Mesenchymal stem cell (in vitro differentiated cells and primary cell): ENCODE measurements at regions not wholly inside any gene's neighbourhood (a gene's known extent, or its start where the extent isn't known, plus 50 kb on each side); places are given as distances from the start of the nearest gene placed in this dataset.

Experiments
- DNase-seq: peaks from one replicate; pipeline ENCODE4 v3.0.0-alpha.2; 2013
- H2AFZ ChIP-seq: one replicate; pipeline ENCODE4 v1.6.1; 2013; ENCODE audit warnings: low read depth, mild to moderate bottlenecking, control low read depth, inconsistent platforms, low read length, moderate library complexity
- H2AK5ac ChIP-seq: 2 replicates; pipeline ENCODE4 v1.6.1; 2013; ENCODE audit warnings: low read length, moderate library complexity, mild to moderate bottlenecking, inconsistent platforms; ENCODE audit not compliant: severe bottlenecking
- H2BK120ac ChIP-seq: one replicate; pipeline ENCODE4 v1.6.1; 2013; ENCODE audit warnings: low read depth, mild to moderate bottlenecking, inconsistent platforms, low read length, moderate library complexity
- H2BK12ac ChIP-seq, 2 experiments: one replicate each; pipeline ENCODE4 v1.6.1; 2013; ENCODE audit warnings: inconsistent platforms in 2 of 2, low read length in 2 of 2, mild to moderate bottlenecking in 2 of 2, moderate library complexity in 2 of 2, control low read depth in 1 of 2
- H2BK15ac ChIP-seq: one replicate; pipeline ENCODE4 v1.6.1; 2013; ENCODE audit warnings: mild to moderate bottlenecking, low read depth, inconsistent platforms; ENCODE audit not compliant: poor library complexity, severe bottlenecking
- H2BK5ac ChIP-seq: 2 replicates; pipeline ENCODE4 v1.6.1; 2013; ENCODE audit warnings: low read depth, mild to moderate bottlenecking, low read length, control low read depth, inconsistent platforms; ENCODE audit not compliant: poor library complexity, severe bottlenecking
- H3K14ac ChIP-seq, 2 experiments: one replicate each; pipeline ENCODE4 v1.6.1; 2013; ENCODE audit warnings: inconsistent platforms in 2 of 2, low read length in 2 of 2, control low read depth in 1 of 2, mild to moderate bottlenecking in 1 of 2, moderate library complexity in 1 of 2
- H3K18ac ChIP-seq, 2 experiments: one replicate each; pipeline ENCODE4 v1.6.1; 2013; ENCODE audit warnings: inconsistent platforms in 2 of 2, low read length in 2 of 2, control low read depth in 1 of 2, low read depth in 1 of 2, mild to moderate bottlenecking in 1 of 2
- H3K23ac ChIP-seq, 2 experiments: one replicate each; pipeline ENCODE4 v1.6.1; 2013; ENCODE audit warnings: inconsistent platforms in 2 of 2, low read length in 2 of 2, mild to moderate bottlenecking in 2 of 2, moderate library complexity in 2 of 2, control low read depth in 1 of 2
- H3K27ac ChIP-seq: 2 replicates; pipeline ENCODE4 v1.5.1; 2013; ENCODE audit warnings: mild to moderate bottlenecking, moderate library complexity, low read length, control low read depth, inconsistent platforms; ENCODE audit not compliant: poor library complexity, severe bottlenecking
- H3K27me3 ChIP-seq, 2 experiments: 2 replicates each; pipeline versions ENCODE4 v1.6.1 to v1.7.0; 2013; ENCODE audit warnings: low read length in 2 of 2, mild to moderate bottlenecking in 2 of 2, moderate library complexity in 2 of 2, control low read depth in 1 of 2, inconsistent platforms in 1 of 2; ENCODE audit not compliant: control insufficient read depth in 1 of 2, insufficient read depth in 1 of 2
- H3K36me3 ChIP-seq, 2 experiments: 2 replicates each; pipeline versions ENCODE4 v1.6.1 to v1.7.0; 2013; ENCODE audit warnings: low read length in 2 of 2, control low read depth in 1 of 2, inconsistent platforms in 1 of 2, low read depth in 1 of 2, mild to moderate bottlenecking in 1 of 2; ENCODE audit not compliant: insufficient read depth in 2 of 2, control insufficient read depth in 1 of 2
- H3K4ac ChIP-seq, 2 experiments: one replicate each; pipeline ENCODE4 v1.6.1; 2013; ENCODE audit warnings: inconsistent platforms in 2 of 2, low read length in 2 of 2, mild to moderate bottlenecking in 2 of 2, moderate library complexity in 2 of 2, control low read depth in 1 of 2, low read depth in 1 of 2
- H3K4me1 ChIP-seq: 2 replicates; pipeline ENCODE4 v1.6.1; 2013; ENCODE audit warnings: low read depth, low read length, control low read depth; ENCODE audit not compliant: control insufficient read depth, insufficient read depth
- H3K4me2 ChIP-seq: 2 replicates; pipeline ENCODE4 v1.6.1; 2013; ENCODE audit warnings: low read length, mild to moderate bottlenecking, inconsistent platforms; ENCODE audit not compliant: poor library complexity, severe bottlenecking
- H3K4me3 ChIP-seq, 2 experiments: 2 replicates each; pipeline versions ENCODE4 v1.5.1 to v1.7.0; 2013; ENCODE audit warnings: low read length in 2 of 2, mild to moderate bottlenecking in 2 of 2, control low read depth in 1 of 2, low read depth in 1 of 2; ENCODE audit not compliant: insufficient read depth in 1 of 2
- H3K79me1 ChIP-seq: replicated peaks from 2 replicates; pipeline ENCODE4 v1.6.1; 2013; ENCODE audit warnings: mild to moderate bottlenecking, control low read depth, low read length, inconsistent platforms; ENCODE audit not compliant: poor library complexity, severe bottlenecking
- H3K9ac ChIP-seq: 2 replicates; pipeline ENCODE4 v1.7.0; 2013; ENCODE audit warnings: mild to moderate bottlenecking, low read length, moderate library complexity
- H3K9me3 ChIP-seq: 2 replicates; pipeline ENCODE4 v1.7.0; 2013; ENCODE audit warnings: mild to moderate bottlenecking, low read length; ENCODE audit not compliant: control insufficient read depth
- H4K8ac ChIP-seq: one replicate; pipeline ENCODE4 v1.6.1; 2013; ENCODE audit warnings: inconsistent platforms, mild to moderate bottlenecking, low read length, moderate library complexity
- H4K91ac ChIP-seq: one replicate; pipeline ENCODE4 v1.6.1; 2013; ENCODE audit warnings: mild to moderate bottlenecking, low read length, inconsistent platforms
- WGBS: methylation state at CpG from one replicate; pipeline ENCODE4 v1.1.7; 2013; ENCODE audit warnings: mixed read lengths; 5-methylcytosine and 5-hydroxymethylcytosine counted together

GRCh38 chr6:67141005-67141404 lies 1434.0 kb upstream of the EYS start:
- Histone ChIP-seq H2BK15ac (no peak overlapping the region), H3K27ac (no peak overlapping the region), H2BK5ac (no peak overlapping the region), H3K23ac (no peak overlapping the region), H3K4me1 (no peaks in the 10 kb centered on the region), H4K91ac (no peak overlapping the region), H2AFZ (no peak overlapping the region), H3K27me3 (no peaks in the 10 kb centered on the region), H3K14ac (no peak overlapping the region), H3K9me3 (peaks cover 8% of the 10 kb centered on the region), H2BK12ac (no peak overlapping the region), H4K8ac (no peak overlapping the region), H3K4me2 (no peak overlapping the region), H3K18ac (no peak overlapping the region), H3K4ac (no peak overlapping the region), H2BK120ac (no peak overlapping the region), H3K4me3 (no peak overlapping the region), H3K9ac (no peak overlapping the region), H3K36me3 (no peaks in the 10 kb centered on the region), H3K79me1 (no peaks in the 10 kb centered on the region), H2AK5ac (no peak overlapping the region)
- WGBS, result 92% methylated on average over 1 of the region's 4 CpGs
- DNase-seq, result no peak

- H4K91ac ChIP-seq, result no peak overlapping the region
- H2BK120ac ChIP-seq, result no peak overlapping the region
- H3K27ac ChIP-seq, result no peak overlapping the region
- no peak overlapping the region for H2AFZ ChIP-seq
- no peak overlapping the region for H2BK12ac ChIP-seq
- H3K9me3 ChIP-seq, result no peaks in the 10 kb centered on the region
- H3K4me2 ChIP-seq, result no peak overlapping the region
- H2AK5ac ChIP-seq, result no peak overlapping the region
- no peaks in the 10 kb centered on the region for H3K27me3 ChIP-seq
- no peaks in the 10 kb centered on the region for H3K4me1 ChIP-seq
- no peaks in the 10 kb centered on the region for H3K36me3 ChIP-seq
- no peak overlapping the region for H3K18ac ChIP-seq
- DNase-seq, result no peak
- no peak overlapping the region for H2BK15ac ChIP-seq
- H2BK5ac ChIP-seq, result no peak overlapping the region
- no peak overlapping the region for H3K23ac ChIP-seq
- no peak overlapping the region for H4K8ac ChIP-seq
- H3K4me3 ChIP-seq, result no peak overlapping the region
- no peak overlapping the region for H3K9ac ChIP-seq
- no peak overlapping the region for H3K14ac ChIP-seq
- 80% methylated on average over 5 of the region's 5 CpGs for WGBS
- no peak overlapping the region for H3K4ac ChIP-seq
- no peaks in the 10 kb centered on the region for H3K79me1 ChIP-seq
Measured at GRCh38 chr6:67133973-67134372, 1426.9 kb upstream of the EYS start.

- Histone ChIP-seq H3K36me3 (no peaks in the 10 kb centered on the region), H4K8ac (no peak overlapping the region), H3K79me1 (no peaks in the 10 kb centered on the region), H3K18ac (no peak overlapping the region), H3K4me1 (no peaks in the 10 kb centered on the region), H2AK5ac (no peak overlapping the region), H3K14ac (no peak overlapping the region), H3K9me3 (no peaks in the 10 kb centered on the region), H3K27ac (no peak overlapping the region), H3K9ac (no peak overlapping the region), H3K4me3 (no peak overlapping the region), H2BK15ac (no peak overlapping the region), H3K4me2 (no peak overlapping the region), H4K91ac (no peak overlapping the region), H2BK12ac (no peak overlapping the region), H2BK120ac (no peak overlapping the region), H3K23ac (no peak overlapping the region), H3K27me3 (no peaks in the 10 kb centered on the region), H2AFZ (no peak overlapping the region), H2BK5ac (no peak overlapping the region), H3K4ac (no peak overlapping the region)
- DNase-seq, result no peak
- WGBS, result 88% methylated on average over 1 of the region's 2 CpGs
Measured at GRCh38 chr6:67131827-67132226, 1424.8 kb upstream of the EYS start.

GRCh38 chr6:67129780-67130179 lies 1422.8 kb upstream of the EYS start:
- Histone ChIP-seq H2BK5ac (no peak overlapping the region), H2BK120ac (no peak overlapping the region), H2BK12ac (no peak overlapping the region), H3K23ac (no peak overlapping the region), H3K18ac (no peak overlapping the region), H3K27ac (no peak overlapping the region), H2AFZ (no peak overlapping the region), H3K27me3 (no peaks in the 10 kb centered on the region), H3K9ac (no peak overlapping the region), H2BK15ac (no peak overlapping the region), H3K4ac (no peak overlapping the region), H3K4me1 (no peaks in the 10 kb centered on the region), H4K8ac (no peak overlapping the region), H3K36me3 (no peaks in the 10 kb centered on the region), H4K91ac (no peak overlapping the region), H3K79me1 (no peaks in the 10 kb centered on the region), H3K9me3 (no peaks in the 10 kb centered on the region), H3K4me3 (no peak overlapping the region), H3K14ac (no peak overlapping the region), H2AK5ac (no peak overlapping the region), H3K4me2 (no peak overlapping the region)
- 69% methylated on average over 3 of the region's 4 CpGs for WGBS
- no peak for DNase-seq
